Left renal pelvis (tissue), 4 donors: ENCODE measurements at regions not wholly inside any gene's neighbourhood (a gene's known extent, or its start where the extent isn't known, plus 50 kb on each side); places are given as distances from the start of the nearest gene placed in this dataset.
"Not testable (repeated sequence)": the region's sequence is repeated elsewhere in the genome, so short reads cannot be mapped to it uniquely, and the experiment has no call there.

Experiments used
- DNase-seq, 4 donors: peaks; one replicate each; pipeline ENCODE4 v3.0.0-alpha.2; 2013; ENCODE audit warnings: low read depth in 4 of 4, low spot score in 3 of 4

DNA sequence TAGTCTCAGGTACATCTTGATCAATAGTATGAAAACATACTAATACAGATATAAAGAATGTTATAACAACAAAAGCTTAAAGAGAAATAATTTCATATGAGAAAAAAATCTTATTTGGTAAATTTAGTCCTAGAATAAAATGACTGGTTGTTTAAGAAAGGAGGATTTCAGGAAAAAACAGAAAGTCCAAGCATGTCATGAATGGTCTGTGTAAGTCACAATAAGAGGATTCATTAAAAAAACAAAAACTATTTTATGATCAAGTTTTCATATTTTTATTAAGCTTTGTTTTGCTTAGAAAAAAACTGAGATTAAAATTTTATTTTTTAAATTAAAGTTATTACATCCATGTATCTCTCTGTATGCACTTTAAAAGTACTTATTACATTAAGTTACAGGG is 353.9 kb upstream of the SPHKAP start:
- DNase-seq = peak in 1 of 4 donors; percentile 0

DNA sequence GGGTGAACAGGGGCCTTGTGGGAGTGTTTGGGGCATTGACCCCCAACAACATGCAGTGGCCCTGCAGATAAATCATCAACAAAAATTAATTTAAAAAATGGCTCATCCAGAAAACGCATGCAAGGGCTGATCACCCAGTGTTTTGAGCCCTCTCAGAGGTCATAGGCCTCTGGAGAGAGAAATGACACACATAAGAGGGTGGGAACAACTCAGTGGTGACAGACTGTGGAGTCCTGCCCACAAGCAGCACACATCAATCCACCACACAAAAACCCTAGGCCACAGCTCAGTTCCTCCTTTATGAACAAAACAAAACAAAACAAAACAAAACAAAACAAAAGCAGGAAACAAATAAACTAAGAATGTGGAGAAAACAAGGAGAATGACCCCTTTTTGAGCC is 351.7 kb upstream of the SPHKAP start:
- DNase-seq = no peak

DNA sequence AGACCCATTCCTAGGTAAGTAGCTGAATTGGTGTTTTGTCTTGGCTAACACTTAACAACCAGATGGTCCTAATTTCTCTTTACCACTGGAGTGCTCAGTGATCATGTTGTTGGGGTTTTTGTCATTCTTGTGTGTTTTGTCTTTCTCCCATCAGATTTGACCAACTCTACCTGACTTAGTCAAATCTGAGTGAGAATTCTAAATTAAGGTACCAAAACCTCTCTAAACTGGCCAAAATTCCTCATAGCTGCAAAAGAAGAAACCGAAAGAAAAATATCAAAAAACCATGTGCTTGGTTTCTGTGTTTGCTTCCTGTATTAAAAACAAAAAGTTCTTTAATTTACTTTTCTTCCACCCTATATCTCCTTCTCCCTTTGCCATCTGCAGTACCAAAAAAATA is 350.7 kb upstream of the SPHKAP start:
- no peak for DNase-seq

DNA sequence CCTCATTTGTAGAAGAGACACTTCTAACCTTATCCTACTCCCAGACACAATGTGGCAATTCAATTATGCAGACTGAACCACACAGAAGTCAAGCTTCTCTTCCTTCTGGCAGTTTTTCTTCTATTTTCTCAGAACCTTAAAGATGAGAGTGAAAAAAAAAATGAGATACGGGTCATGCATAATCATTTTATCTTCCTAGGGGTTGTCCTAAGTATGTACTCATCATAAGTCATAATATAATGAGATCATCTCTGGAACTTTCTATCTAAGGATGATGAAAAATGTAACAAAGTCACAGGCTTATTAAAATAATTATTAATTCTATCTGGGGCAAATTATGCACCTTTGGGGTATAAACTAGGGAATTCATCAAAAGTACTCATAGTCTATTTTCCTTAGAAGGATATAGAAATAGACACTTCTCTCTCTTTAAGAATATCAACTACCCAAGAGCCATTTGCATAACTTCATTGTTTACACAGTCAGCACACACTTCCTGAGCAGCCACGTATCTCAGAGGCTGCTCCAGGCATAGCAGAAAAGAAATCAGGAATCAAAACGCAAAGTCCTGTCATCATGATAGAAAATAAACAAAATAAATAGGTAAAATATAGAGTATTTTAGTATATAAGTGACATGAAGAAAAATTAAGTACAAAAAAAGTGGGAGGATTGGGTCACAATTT is 345.9 kb upstream of the SPHKAP start:
- no peak for DNase-seq

DNA sequence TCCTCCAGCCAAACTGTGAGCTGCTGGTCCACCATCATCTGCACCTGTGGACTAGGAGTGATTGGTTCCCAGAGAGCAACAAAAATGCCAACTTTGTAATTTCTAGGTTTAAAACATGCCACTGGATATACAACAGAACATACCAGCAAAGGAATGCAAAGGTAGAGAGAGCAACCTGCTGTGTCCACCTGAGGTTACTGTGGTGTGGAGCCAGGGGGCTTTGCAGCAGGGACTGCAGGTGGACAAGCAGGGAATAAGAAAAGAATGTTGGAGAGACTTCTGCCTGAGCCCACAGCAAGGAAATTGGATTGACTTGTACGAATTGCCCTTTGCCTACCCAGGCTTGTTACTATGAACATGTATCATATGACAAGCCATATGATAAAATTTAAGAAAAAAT is 345.2 kb upstream of the SPHKAP start:
- no peak for DNase-seq

DNA sequence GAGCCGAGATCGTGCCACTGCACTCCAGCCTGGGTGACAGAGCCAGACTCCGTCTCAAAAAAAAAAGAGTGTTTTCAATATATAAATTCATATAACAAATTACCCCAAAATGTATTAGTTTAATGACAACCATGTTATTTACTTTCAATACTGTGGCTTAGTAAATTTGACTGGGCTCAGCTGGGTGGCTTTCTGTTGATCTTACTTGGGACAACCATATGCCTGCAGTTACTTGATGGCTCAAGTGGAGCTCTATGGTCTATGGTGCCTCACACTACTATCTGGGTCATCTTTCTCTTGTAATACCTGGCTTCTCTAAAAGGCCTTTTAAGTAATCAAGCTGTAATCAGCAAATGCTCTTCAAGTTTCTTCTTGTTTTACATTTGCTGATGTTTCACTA is 341.5 kb upstream of the SPHKAP start:
- DNase-seq = no peak

DNA sequence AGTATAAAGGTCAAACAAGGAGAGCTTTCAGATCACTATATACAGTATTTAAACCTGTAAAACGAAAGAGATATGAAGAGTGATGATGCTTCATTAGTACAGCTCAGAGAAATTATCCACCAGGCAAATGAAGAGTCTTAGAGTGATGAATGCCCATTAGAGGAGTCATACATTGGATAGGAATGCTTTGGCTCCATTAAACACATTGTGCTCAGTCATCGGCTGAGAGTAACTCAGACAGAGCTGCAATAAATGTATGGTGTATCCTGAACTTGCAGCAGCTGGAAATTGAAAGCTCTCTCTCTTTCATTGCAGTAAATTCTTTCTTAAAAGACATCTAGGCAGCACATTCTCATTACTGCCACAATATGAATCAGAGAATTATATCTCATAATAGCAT is 340.8 kb upstream of the SPHKAP start:
- no peak for DNase-seq

DNA sequence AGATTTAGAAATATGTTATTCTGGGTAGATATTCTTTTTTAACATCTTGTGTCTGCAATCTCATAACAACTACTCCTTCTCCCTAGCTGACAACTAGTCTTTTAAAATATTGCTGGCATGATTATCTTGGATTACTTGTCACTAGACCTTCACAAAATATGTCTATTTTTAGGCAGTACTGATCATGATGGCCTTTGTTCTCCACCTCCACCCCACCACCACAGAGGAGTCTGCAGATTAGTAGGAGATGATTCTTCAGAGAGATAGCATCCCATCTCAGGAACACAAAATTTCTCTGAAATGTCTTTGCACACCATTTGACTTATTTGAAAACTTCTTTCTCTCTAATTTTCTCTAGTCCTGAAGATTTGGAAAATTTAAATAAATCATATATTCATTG is 338.1 kb upstream of the SPHKAP start:
- no peak for DNase-seq

DNA sequence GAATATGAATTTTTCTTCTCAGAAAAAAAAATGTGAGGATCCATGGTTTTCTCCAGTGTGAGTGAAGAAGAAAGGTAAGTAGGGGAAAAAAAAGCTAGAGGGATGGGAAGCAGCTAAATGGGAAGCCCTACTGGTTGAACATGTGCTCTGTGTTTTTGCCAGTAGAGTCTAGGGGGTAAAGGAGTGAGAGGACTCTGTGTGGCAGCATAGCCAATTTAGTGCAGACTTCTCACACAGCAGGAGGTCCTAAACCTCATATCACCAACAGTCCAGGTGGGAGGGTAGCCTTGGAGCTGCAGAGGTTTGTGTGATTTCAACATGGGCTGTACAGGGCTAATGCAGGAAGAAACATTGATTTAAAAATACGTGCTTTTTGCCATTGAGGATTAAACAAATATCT is 334.5 kb upstream of the SPHKAP start:
- DNase-seq = no peak

DNA sequence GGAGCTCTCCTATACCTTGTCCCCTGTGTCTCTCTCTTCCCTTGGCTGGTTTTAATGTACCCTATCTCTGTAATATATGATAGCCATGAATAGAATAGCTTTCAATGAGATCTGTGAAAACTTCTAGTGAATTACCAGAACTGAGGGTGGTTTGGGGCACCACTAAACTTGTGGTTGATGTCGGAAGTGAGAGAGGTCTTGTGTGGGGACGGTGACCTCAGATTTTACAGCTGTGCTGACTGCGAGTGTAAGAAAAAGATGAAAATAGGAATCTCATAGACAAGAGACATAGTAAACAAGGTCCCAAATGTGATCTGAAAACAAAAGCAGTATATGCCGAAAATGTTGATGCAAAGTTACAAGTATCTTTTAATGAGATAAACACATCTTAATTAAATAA is 332.0 kb upstream of the SPHKAP start:
- not testable (repeated sequence) for DNase-seq

DNA sequence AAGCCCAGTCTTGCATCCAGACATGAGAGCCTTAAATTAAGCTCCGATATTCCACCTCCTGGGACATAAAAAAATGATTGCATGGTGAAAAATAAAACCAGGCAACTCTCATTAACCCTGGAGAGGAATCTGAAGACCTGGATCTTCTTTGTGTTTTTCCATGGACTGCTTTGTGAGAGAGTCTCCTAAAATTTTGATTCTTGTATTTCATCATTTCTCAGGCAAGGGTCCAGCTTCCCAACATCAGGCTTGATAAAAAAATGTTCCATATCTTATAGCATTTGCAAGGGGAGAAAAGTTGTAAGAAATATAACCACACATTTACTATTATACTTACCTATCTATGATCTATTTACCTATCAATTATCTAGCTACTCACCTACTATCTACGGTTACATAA is 327.5 kb upstream of the SPHKAP start:
- DNase-seq = no peak

DNA sequence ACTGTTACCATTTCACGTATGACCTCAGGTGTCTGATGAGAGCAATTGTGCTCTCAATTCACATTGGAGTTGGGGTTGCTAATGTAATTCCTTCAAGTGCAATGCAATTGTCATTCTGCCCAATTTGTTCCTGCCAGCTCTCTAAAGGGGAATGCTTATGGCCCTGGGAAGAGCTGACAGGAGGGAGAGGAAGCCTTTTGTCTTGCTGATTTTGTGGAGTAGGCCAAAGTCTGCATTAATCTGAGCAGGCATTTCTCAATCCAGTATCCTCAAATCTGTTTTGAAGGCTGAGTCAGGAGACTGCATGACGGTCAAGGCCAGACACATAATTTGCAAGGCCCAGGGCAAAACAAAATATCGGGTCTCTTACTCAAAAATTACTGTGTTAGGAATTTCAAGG is 326.4 kb upstream of the SPHKAP start:
- DNase-seq = no peak

DNA sequence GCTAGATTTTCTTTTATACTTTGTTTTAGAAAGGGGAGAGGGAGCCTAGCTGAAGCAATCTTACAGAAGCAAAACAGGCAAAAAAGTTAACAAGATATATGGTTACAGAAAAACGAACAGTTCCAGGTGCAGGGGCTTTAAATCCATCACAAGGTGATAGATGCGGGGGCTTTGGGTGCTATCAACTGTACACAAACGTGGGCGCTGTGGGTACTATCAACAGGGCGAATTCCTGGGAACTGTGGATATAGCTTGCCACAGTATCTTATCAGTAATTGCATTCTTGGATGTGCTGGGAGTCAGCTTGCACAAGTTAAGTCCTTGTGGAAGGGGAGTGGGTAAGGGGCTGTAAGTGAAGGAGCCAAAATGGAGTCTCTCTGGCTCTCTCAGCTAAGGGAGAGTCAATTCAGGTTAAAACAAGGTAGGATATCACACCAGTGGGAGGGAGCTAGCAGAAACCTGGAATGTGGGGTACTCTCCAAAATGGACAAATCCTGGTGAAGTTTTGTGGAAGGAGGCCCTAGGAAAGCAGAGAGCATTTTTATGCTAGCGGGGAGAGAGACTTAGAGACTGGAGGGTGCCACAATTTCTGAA is 325.8 kb upstream of the SPHKAP start:
- no peak for DNase-seq

DNA sequence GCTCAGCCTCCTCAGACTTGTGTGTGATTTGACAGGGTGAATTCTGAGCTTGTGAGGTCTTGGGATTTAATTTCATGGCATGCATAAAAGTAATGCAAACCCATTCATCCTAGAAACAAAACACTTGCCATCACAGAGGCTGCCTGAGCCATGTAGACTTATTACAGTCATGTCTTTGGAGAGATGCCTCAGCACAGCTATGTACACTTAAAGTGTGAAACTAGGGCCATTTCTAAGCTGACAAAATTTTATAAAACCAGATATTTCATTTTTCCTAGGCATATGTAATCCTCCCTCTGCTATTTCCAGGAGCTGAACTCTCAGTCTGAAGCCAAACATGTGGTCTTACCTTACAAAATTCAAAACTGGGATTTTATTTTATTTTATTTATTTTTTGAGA is 322.2 kb upstream of the SPHKAP start:
- DNase-seq = no peak

DNA sequence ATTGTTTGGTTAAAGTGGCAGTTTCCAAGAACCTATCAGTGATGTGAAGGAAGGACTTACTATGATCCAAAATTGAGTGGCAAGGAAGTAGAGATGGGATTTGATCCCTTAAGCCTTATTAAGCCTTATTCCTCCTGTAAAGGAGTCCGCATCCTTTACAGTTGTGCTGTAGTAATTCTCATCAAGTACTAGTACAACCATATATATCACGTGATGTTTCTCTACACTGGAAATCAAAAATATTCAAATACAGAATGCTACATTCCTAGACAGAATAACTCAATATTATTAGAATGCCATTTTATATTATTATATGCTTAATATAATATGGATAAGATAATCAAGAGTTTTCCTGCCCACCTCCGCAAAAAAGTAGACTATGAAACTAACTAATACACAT is 312.4 kb upstream of the SPHKAP start:
- no peak for DNase-seq

DNA sequence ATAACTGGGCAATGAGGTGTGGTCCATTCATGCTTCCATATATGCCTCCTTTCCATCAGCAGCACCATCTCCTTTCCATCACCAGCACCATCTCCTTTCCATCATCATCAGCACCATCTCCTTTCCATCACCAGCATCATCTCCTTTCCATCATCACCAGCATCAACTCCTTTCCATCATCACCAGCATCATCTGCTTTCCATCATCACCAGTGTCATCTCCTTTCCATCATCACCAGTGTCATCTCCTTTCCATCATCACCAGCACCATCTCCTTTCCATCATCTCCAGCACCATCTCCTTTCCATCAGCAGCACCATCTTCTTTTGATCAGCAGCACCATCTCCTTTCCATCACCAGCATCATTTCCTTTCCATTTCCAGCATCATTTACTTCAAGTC is 297.5 kb upstream of the SPHKAP start:
- DNase-seq = no peak

DNA sequence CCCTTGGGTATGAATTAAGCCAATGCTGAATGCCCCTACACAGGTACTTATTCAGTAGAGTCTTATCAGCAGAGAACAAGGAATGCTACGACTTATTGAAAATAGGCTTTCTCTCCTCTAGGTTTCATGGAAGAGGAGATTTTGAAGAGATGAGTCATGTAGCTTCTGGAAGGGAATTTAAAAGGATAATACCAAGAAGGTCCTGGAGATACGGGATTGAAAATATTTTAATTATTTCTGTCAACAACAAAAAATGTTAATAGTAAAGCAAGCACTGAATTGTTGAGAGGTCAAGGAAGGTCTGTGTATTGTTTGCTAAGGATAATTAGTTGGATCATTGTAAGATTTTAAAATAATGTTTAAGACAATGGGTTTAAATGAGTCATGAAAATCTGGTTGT is 293.0 kb upstream of the SPHKAP start:
- no peak for DNase-seq

DNA sequence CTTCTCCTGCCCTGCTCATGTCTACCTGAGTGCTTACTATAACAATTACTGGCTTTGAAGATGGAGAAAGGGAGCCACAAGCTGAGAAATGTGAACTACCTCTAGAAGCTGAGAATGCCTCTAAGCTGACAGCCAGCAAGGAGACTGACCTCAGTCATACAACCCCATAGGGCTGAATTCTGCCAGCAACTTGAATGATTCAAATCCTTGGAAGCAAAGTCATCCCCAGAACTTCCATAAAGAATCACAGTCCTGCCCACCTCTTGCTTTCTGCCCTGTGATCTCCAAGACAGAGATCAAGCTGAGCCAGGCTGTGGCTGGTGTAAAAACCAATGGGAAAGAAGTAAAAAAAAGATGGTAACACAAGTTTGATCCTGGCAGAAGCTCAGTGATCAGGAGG is 288.2 kb upstream of the SPHKAP start:
- DNase-seq = no peak

DNA sequence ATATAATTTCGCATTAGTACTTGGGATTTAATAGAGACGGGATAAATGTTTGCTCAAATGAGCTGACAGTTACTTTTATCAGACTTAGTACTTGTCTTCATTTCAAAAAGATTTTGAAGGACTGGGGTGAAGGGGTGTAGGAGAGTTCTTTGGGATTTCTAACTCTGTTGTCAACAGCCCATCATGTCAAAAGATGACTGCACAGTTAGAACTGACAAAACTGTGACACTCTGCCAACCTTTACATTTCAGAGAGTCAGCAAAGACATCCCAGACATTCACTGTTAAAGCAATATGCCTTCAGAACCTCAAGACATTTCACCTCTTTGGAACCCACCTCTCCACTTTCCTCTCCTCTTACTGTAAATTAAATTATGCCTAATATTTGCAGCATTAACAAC is 285.4 kb upstream of the SPHKAP start:
- DNase-seq = no peak

DNA sequence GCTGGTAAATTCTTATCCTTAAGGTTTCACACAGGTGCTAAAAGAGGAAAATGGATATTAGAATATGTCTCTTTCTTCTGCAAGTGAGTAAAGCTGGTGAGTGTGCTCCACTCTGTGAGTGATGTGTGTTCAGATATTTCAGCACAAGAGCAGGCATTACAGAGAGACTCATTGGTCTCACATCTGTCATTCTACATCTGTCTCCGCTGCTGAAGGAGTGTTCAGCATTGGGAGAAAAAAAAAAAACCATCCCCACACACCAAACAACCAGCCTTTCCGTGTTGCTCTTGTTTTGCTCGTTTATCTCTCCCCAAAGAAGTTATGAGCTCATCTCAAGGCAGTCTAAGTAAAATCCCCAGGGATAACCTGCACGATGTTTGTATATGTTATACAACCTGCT is 283.9 kb upstream of the SPHKAP start:
- no peak for DNase-seq

DNA sequence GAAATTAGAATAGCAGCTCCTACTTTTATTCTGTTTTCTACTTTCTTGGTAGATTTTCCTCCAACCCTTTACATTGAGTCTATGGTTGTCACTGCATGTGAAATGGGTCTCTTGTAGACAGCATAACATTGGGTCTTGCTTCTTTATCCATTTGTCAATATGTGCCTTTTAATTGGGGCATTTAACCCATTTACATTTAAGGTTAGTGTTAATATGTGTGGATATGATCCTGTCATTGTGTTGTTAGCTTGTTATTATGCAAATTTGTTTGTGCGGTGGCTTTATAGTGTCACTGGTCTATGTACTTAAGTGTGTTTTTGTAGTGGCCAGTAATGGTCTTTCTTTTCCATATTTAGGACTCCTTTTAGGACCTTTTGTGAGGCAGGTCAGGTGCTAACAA is 276.9 kb upstream of the SPHKAP start:
- no peak for DNase-seq

DNA sequence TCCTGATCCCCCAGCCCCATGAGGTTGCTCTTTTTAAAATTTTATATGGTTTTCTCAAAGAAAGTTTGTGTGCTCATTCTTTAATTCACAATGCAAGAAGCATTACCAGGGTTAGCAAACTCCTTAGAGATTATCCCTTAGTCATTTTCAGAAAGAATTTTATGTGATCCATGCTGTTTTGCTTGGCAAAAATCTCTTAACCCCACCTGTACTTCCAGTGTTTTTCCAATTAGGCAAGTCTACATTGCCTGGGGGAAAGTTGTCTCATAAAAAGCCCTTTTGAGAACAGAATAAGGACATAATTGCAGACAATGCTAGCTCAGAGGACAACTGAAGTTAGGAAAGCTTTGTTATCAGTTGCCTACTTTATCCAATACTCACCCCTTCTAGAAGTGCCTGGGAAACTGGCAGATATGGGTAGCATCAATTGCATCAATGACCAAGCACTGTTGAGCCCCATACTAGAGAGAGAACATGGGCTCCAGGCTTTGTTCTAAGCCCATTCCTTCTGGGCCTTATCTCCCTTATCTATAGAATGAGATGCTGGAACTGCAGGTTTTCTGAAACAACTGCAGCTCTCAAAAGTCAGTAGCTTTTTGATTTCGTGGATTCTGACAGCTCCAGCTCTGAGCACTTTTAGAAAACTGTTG is 265.9 kb upstream of the SPHKAP start:
- DNase-seq = no peak

DNA sequence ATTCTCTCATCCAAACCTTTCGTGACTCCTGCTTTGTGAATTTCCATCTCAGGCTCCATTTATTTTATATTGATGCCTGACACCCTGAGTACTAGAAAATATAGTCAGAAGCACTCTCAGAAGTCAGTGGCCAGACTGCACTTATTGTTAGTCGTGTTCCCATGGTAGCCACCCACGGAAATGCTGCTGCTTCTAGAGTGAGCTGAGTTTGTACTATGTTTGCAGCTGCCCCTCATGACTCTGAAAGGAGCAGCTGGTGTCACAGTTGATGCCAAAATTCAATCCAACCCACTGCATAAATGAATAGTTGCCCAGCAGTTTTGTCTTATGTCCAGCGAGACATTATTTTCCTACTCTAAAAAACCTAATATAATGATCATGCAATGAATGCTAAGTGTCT is 265.2 kb upstream of the SPHKAP start:
- DNase-seq = no peak
